Ovary (tissue), 7 donors: ENCODE measurements at regions not wholly inside any gene's neighbourhood (a gene's known extent, or its start where the extent isn't known, plus 50 kb on each side); places are given as distances from the start of the nearest gene placed in this dataset.

Experiments
- DNase-seq, 5 donors: peaks; one replicate each; pipeline ENCODE4 v3.0.0-alpha.2; 2019 to 2020
- H3K27ac ChIP-seq, 2 donors: fragments of 200-600 bp; one replicate each; pipeline versions ENCODE4 v1.5.1 to v1.8.0; 2019 to 2022
- H3K27me3 ChIP-seq: fragments of 200-600 bp; one replicate; pipeline ENCODE4 v1.8.0; 2022
- H3K36me3 ChIP-seq: fragments of 200-600 bp; sonication (generic); one replicate; pipeline ENCODE4 v1.5.1; 2019
- H3K4me1 ChIP-seq: one replicate; pipeline ENCODE4 v1.8.1; 2013; ENCODE audit warnings: mild to moderate bottlenecking, moderate library complexity; ENCODE audit not compliant: insufficient read depth
- H3K4me3 ChIP-seq: fragments of 200-600 bp; sonication (generic); one replicate; pipeline ENCODE4 v1.5.1; 2017
- H3K9me3 ChIP-seq, 2 donors: fragments of 200-600 bp in 1 of 2; sonication (generic) in 1 of 2; one replicate each; pipeline versions ENCODE4 v1.5.1 to v1.8.1; 2013 to 2019; ENCODE audit warnings: mild to moderate bottlenecking in 1 of 2, moderate library complexity in 1 of 2
- EP300 ChIP-seq: sonication (generic); formaldehyde crosslinking; IDR thresholded peaks from one replicate; pipeline ENCODE4 v1.6.1; 2017; ENCODE audit warnings: antibody characterized with exemption
- POLR2A ChIP-seq: fragments of 450-650 bp; IDR thresholded peaks from one replicate; pipeline ENCODE4 v1.6.1; 2017; ENCODE audit warnings: antibody characterized with exemption, mild to moderate bottlenecking, moderate library complexity
- WGBS, 3 donors: extraction: QIAGEN DNeasy Blood & Tissue Kit in 1 of 3; methylation state at CpG; one replicate each; pipeline versions ENCODE4 v1.1.5 to v1.1.7; 2013 to 2017; 5-methylcytosine and 5-hydroxymethylcytosine counted together
- intact Hi-C, 4 donors: fragments of 100-400 bp; cut with DNase I; formaldehyde crosslinking; loops; one replicate each; pipeline versions ENCODE4 v1.11.0 to v1.15.1; 2022 to 2023
- TF ChIP-seq, protein P1 (sequence below), 3 donors: fragments of 450-650 bp in 2 of 3; fragments of 200-600 bp in 1 of 3; IDR thresholded peaks; one replicate each; pipeline versions ENCODE4 v1.5.1 to v1.8.0; 2016 to 2022; ENCODE audit warnings: antibody characterized with exemption in 3 of 3, mild to moderate bottlenecking in 1 of 3
- donor health status: DM: no; HTN: no; CAD: no; lungs with moderate emphysema.
- donor health status: DM: no; HTN: no; CAD: no.
- donor health status: Bipolar disorder and iron deficiency.
- donor health status: DM: no; HTN: no; CAD: no.
- donor health status: DM: yes; HTN: yes; CAD: no.

DNA sequence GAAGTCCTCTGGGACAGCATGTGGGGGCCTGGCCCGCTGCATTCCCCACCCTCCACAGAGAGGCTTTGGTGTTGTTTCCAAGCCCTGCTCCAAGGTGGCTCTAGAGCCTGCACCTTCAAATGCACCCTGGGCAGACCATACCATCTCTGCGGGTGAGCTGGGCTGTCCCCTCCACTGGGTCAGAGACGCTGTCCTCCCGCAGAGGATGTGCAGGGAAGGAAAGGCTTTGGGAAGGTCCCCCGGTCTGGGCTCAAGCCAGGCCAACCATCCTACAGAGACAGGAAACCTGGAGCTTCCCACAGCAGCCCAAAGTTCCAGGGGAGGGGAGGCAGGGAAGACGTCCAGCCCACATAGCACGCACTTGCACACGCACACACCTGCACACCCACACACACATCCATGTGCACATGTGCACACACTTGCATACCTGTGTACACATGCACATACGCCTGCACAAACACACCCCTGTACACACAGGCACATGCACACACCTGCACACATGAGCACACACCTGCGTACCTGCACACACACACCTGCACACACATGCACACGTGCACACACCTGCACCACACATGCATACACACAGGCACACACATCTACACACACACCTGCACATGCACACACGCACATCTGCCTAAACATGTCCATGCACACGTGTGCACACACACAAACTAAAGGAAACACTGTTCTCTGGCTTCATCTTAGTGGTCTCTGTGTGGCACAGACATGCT is 155.4 kb downstream of the ERMARD start:
- Histone ChIP-seq H3K4me3 (no peak overlapping the region), H3K9me3 (no peaks in the 10 kb centered on the region), H3K27ac (no peak overlapping the region), H3K27me3 (no peaks in the 10 kb centered on the region), H3K4me1 (peaks cover 24% of the 10 kb centered on the region), H3K36me3 (no peaks in the 10 kb centered on the region)
- DNase-seq: no peak
- intact Hi-C loops: no loop called here
- TF ChIP-seq POLR2A (no peak), EP300 (no peak)
- TF ChIP-seq, protein P1, sequence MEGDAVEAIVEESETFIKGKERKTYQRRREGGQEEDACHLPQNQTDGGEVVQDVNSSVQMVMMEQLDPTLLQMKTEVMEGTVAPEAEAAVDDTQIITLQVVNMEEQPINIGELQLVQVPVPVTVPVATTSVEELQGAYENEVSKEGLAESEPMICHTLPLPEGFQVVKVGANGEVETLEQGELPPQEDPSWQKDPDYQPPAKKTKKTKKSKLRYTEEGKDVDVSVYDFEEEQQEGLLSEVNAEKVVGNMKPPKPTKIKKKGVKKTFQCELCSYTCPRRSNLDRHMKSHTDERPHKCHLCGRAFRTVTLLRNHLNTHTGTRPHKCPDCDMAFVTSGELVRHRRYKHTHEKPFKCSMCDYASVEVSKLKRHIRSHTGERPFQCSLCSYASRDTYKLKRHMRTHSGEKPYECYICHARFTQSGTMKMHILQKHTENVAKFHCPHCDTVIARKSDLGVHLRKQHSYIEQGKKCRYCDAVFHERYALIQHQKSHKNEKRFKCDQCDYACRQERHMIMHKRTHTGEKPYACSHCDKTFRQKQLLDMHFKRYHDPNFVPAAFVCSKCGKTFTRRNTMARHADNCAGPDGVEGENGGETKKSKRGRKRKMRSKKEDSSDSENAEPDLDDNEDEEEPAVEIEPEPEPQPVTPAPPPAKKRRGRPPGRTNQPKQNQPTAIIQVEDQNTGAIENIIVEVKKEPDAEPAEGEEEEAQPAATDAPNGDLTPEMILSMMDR (IDR thresholded peaks at IDR 0.05): no peak
- whole genome bisulfite sequencing, 3 donors: 81 to 87% (median 82%) methylated on average over 13 of the region's 13 CpGs

DNA sequence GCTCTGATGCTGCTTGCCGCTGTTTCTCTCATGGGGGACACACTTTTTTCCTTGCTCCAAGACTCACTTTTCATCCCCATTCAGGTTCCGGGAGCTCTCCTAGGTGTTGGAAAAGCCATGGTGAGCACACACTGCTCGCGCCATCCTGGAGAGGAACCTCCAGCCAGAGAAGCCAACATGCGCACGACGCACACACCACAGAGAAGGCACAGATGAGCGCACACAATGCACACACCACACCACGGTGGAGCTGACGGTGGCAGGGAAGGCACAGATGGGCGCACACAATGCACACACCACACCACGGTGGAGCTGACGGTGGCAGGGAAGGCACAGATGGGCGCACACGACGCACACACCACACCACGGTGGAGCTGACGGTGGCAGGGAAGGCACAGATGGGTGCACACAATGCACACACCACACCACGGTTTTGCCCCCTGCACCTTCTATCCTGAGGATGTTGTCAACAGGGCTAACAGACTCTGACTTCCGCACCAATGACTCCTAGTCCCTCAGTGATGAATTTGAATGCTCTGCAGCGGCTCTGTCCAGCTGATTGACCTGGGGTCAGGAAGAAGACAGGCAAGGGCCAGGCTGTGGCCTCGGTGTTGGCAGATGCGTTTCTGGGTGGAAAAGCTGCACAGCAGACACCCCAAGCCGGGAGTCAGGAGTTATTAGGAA is 154.7 kb downstream of the ERMARD start:
- no peaks in the 10 kb centered on the region for H3K9me3 ChIP-seq
- H3K27me3 ChIP-seq: no peaks in the 10 kb centered on the region
- peaks cover 24% of the 10 kb centered on the region for H3K4me1 ChIP-seq
- intact Hi-C loops: no loop called here
- no peaks in the 10 kb centered on the region for H3K36me3 ChIP-seq
- TF ChIP-seq, protein P1 (IDR thresholded peaks at IDR 0.05): no peak
- no peak for TF ChIP-seq POLR2A
- no peak for TF ChIP-seq EP300
- no peak for DNase-seq
- 82 to 86% (median 84%) methylated on average over 24 of the region's 24 CpGs for WGBS, 3 donors
- no peak overlapping the region for H3K4me3 ChIP-seq
- peak overlapping the region in 1 of 2 donors; percentile 67 for H3K27ac ChIP-seq

DNA sequence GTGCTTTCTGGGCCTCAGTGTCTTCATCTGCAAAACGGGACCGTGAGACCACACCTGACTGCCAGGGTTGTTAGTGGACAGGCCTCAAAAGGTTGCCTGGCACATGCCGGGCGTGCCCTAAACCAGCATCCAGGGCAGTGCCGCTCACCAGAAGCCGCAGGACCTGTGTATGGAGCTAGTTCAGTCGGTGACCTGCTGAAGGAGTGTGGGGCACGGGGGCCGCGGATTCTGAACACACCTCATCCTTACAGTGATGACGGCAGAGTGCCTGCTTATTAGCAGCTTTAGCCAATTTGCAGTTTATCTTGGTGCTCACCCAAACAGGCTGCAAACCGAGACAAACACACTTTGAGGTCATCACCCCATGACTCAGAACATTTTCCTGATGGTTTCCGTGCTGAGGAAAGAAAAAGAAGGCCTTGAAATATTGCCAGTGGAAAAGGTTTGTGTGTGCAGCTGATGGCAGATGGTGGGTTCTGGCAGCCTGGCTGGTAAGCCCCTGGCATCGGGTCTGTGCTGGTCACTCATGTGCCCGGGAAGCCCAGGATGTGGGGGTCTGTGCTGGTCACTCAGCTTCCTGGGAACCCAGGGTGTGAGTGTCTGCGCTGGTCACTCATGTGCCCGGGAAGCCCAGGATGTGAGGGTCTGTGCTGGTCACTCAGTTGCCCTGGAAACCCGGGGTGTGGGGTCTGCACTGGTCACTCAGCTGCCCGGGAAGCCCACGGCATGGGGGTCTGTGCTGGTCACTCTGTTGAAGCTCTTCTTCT is 153.8 kb downstream of the ERMARD start:
- no peaks in the 10 kb centered on the region for H3K36me3 ChIP-seq
- TF ChIP-seq, protein P1 (IDR thresholded peaks at IDR 0.05): no peak
- no peak for TF ChIP-seq POLR2A
- 14 to 33% (median 16%) methylated on average over 20 of the region's 20 CpGs for WGBS, 3 donors
- intact Hi-C loops: no loop called here
- H3K27ac ChIP-seq: peak overlapping the region in 1 of 2 donors; percentile 67
- no peaks in the 10 kb centered on the region for H3K27me3 ChIP-seq
- peak; percentile 75 to 84 (median 78) for DNase-seq
- no peaks in the 10 kb centered on the region for H3K9me3 ChIP-seq
- H3K4me3 ChIP-seq: no peak overlapping the region
- H3K4me1 ChIP-seq: peaks cover 24% of the 10 kb centered on the region

DNA sequence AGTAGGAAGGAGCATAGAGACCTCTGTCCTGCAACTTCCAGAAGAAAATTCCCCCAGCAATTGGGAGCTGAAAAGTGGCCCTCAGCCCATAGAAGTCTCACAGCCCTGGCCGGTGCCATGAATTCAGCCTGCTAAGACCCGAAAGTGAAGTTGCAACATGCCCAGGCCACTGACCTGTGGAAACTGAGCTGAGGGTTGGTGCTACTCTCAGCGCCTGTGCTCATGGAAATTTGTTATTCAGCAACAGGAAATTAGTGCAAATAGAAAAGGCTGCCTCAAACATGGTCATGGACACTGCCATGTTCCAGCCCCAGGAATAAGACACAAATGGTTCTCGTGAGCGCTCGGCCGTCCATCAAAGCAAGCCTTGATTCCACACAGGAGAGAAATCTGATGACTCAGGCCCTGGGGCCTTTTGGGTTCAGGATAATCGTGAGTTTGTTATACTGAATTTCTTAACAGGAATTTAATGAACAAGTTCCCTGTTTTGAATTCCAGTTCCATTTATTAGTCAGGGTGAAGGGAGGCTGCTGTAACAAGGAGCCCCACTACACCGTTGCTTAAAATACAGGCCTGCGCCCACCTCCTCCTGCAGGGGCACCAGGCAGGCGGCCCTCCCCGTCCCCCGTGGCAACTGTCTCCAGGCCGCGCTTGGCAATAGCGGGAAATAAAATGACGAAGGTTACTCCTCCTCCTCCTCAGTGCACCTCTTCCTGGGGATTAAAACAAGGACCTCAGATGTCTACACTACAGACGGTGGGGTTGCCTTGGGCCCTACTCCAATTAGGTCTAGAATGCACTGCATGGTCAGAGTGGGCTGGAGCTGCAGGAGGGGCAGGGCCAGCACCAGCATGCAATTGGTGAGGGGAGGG is 152.9 kb downstream of the ERMARD start:
- peaks cover 24% of the 10 kb centered on the region for H3K4me1 ChIP-seq
- H3K36me3 ChIP-seq: no peaks in the 10 kb centered on the region
- intact Hi-C loops: no loop called here
- H3K27me3 ChIP-seq: no peaks in the 10 kb centered on the region
- peak overlapping the region in 1 of 2 donors; percentile 55 for H3K27ac ChIP-seq
- peak in 1 of 5 donors; percentile 40 for DNase-seq
- no peaks in the 10 kb centered on the region for H3K9me3 ChIP-seq
- whole genome bisulfite sequencing, 3 donors: 88 to 94% (median 94%) methylated on average over 18 of the region's 18 CpGs
- no peak for TF ChIP-seq POLR2A
- TF ChIP-seq, protein P1 (IDR thresholded peaks at IDR 0.05): no peak
- TF ChIP-seq EP300: no peak
- no peak overlapping the region for H3K4me3 ChIP-seq
